Ishikawa (cell line): ENCODE measurements at regions not wholly inside any gene's neighbourhood (a gene's known extent, or its start where the extent isn't known, plus 50 kb on each side); places are given as distances from the start of the nearest gene placed in this dataset.

Experiments used
- CEBPB ChIP-seq: IDR thresholded peaks from 2 replicates; pipeline ENCODE4 v1.6.1; 2012
- CREB1 ChIP-seq: IDR thresholded peaks from 2 replicates; pipeline ENCODE4 v1.6.1; 2012; ENCODE audit warnings: low read depth
- EP300 ChIP-seq: IDR thresholded peaks from 2 replicates; pipeline ENCODE4 v1.6.1; 2012; ENCODE audit warnings: borderline replicate concordance
- FOXM1 ChIP-seq: IDR thresholded peaks from 2 replicates; pipeline ENCODE4 v1.6.1; 2012; ENCODE audit warnings: low read depth, borderline replicate concordance
- MAX ChIP-seq: IDR thresholded peaks from 2 replicates; pipeline ENCODE4 v1.6.1; 2012
- RAD21 ChIP-seq: IDR thresholded peaks from 2 replicates; pipeline ENCODE4 v1.6.1; 2012; ENCODE audit warnings: low read depth
- TAF1 ChIP-seq: IDR thresholded peaks from 2 replicates; pipeline ENCODE4 v1.6.1; 2012; ENCODE audit warnings: low read depth, mild to moderate bottlenecking
- TCF12 ChIP-seq: IDR thresholded peaks from 2 replicates; pipeline ENCODE4 v1.6.1; 2012; ENCODE audit warnings: low read depth
- TEAD4 ChIP-seq: IDR thresholded peaks from 2 replicates; pipeline ENCODE4 v1.6.1; 2012
- USF1 ChIP-seq: IDR thresholded peaks from 2 replicates; pipeline ENCODE4 v1.6.1; 2012
- YY1 ChIP-seq: IDR thresholded peaks from 2 replicates; pipeline ENCODE4 v1.6.1; 2012; ENCODE audit warnings: low read depth
- ZBTB7A ChIP-seq: IDR thresholded peaks from 2 replicates; pipeline ENCODE4 v1.6.1; 2012; ENCODE audit warnings: low read depth
- TF ChIP-seq, protein P1 (sequence below): IDR thresholded peaks from 2 replicates; pipeline ENCODE4 v1.6.1; 2012; ENCODE audit warnings: low read depth, mild to moderate bottlenecking

DNA sequence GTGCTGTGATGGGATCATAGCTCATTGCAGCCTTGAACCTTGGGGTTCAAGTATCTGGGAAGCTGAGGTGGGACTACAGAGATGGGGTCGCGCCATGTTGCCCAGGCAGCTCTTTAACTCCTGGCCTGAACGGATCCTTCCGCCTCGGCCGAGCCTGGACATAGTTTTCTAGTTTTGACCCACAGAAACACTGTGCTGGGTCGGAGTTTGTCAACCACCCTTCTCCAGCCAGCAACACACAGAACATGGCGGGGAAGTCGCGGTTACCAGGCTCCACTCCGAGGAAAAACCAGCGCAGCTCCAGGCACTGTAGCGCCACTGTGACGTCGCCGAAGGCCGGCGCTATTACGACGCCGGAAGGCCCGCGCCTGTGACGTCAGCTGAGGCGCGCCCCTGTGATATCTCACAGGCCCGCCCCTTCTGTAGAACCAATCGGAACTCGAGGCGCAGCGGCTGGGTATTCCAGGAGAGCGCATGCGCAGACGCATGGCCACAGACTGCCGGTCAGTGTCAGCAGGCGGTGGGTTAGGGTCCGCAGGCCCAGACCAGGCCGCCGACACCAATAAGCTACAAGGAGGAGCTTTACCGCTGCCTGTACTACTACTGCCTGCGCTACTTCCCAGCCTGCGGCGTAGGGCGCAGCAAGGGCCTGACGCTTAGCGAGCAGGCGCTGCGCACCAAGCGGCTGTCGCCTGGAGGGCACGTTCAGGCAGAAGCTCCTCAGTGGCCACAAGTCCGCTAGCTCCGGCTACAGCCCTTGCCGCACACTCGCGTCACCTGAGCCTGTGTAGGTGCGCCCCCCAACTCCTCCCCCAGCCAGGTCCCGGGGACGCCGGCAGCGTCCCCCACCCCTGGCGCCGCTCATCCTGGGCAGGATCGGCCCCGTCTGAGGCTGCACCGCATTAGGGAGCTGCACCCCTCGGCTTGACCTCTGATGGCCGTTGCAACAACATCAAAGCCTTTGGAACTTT is 135.2 kb upstream of the KCTD7 start:
- peak; percentile 61 for TF ChIP-seq USF1
- peak; percentile 98 for TF ChIP-seq CREB1
- no peak; the same call in 1 of the 2 replicates for TF ChIP-seq RAD21
- 0 out of 2 replicates have a peak, but pooled peaks have one; percentile 24 for TF ChIP-seq EP300
- no peak for TF ChIP-seq CEBPB
- 0 out of 2 replicates have a peak, but pooled peaks have one; percentile 14 for TF ChIP-seq TEAD4
- no peak; the same call in 1 of the 2 replicates for TF ChIP-seq TCF12
- peak; percentile 81 for TF ChIP-seq MAX
- TF ChIP-seq, protein P1, sequence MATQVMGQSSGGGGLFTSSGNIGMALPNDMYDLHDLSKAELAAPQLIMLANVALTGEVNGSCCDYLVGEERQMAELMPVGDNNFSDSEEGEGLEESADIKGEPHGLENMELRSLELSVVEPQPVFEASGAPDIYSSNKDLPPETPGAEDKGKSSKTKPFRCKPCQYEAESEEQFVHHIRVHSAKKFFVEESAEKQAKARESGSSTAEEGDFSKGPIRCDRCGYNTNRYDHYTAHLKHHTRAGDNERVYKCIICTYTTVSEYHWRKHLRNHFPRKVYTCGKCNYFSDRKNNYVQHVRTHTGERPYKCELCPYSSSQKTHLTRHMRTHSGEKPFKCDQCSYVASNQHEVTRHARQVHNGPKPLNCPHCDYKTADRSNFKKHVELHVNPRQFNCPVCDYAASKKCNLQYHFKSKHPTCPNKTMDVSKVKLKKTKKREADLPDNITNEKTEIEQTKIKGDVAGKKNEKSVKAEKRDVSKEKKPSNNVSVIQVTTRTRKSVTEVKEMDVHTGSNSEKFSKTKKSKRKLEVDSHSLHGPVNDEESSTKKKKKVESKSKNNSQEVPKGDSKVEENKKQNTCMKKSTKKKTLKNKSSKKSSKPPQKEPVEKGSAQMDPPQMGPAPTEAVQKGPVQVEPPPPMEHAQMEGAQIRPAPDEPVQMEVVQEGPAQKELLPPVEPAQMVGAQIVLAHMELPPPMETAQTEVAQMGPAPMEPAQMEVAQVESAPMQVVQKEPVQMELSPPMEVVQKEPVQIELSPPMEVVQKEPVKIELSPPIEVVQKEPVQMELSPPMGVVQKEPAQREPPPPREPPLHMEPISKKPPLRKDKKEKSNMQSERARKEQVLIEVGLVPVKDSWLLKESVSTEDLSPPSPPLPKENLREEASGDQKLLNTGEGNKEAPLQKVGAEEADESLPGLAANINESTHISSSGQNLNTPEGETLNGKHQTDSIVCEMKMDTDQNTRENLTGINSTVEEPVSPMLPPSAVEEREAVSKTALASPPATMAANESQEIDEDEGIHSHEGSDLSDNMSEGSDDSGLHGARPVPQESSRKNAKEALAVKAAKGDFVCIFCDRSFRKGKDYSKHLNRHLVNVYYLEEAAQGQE, result no peak
- peak; percentile 89 for TF ChIP-seq TAF1
- no peak for TF ChIP-seq FOXM1
- peak; percentile 84 for TF ChIP-seq YY1
- TF ChIP-seq ZBTB7A, result peak; percentile 88; the same call in 1 of the 2 replicates
